HepG2 (cell line): ENCODE measurements at regions not wholly inside any gene's neighbourhood (a gene's known extent, or its start where the extent isn't known, plus 50 kb on each side); places are given as distances from the start of the nearest gene placed in this dataset.

ENCODE experiments used
- ATAC-seq: fragments of 200-7000 bp; cut with Tn5 transposase; 3 replicates; pipeline ENCODE4 v1.9.1; 2020; ENCODE audit warnings: mild to moderate bottlenecking, moderate library complexity
- BruUV-seq: library from RNA; stranded (reverse); fragments of 400-500 nt; replicated peaks from 2 replicates; lab custom pipeline; 2021; lab: Mats Ljungman, UMichigan
- CTCF ChIA-PET: fragments of 300-600 bp; formaldehyde crosslinking; extraction: SDS; loops from one replicate; lab custom pipeline; 2021; ENCODE audit warnings: low total read pairs, inconsistent platforms, low intra/inter-chr PET ratio; lab: Yijun Ruan, JAX
- POLR2A ChIA-PET: fragments of 350-600 bp; sonication (Branson Sonifier 250); formaldehyde crosslinking; loops from one replicate; lab custom pipeline; 2020; ENCODE audit warnings: antibody characterized with exemption, inconsistent platforms; lab: Yijun Ruan, JAX
- DNase-seq: peaks from one replicate; pipeline ENCODE4 v3.0.0-alpha.2; 2015; ENCODE audit warnings: low spot score
- FAIRE-seq: peaks from 3 replicates; lab custom pipeline; 2011; peaks lifted over from hg19 to GRCh38; lab: Jason Lieb, UNC
- H2AFZ ChIP-seq: one replicate; pipeline ENCODE4 v1.6.1; 2011; ENCODE audit warnings: low read length, inconsistent platforms
- H3K27ac ChIP-seq: fragments of 300-600 bp; 3 replicates; pipeline ENCODE4 v1.8.0; 2011; ENCODE audit warnings: mixed run types, mild to moderate bottlenecking, mixed read lengths, low read length, inconsistent platforms; ENCODE audit not compliant: insufficient read depth; ENCODE audit errors: extremely low read length
- H3K27me3 ChIP-seq, 2 experiments: fragments of 200-600 bp in 1 of 2; 2 replicates in 1 of 2; 3 replicates in 1 of 2; pipeline versions ENCODE4 v1.6.0 to v1.8.0; 2011; ENCODE audit warnings: low read length in 2 of 2, mild to moderate bottlenecking in 2 of 2, moderate library complexity in 2 of 2, inconsistent platforms in 1 of 2; ENCODE audit not compliant: insufficient read depth in 2 of 2, control insufficient read depth in 1 of 2
- H3K36me3 ChIP-seq, 2 experiments: fragments of 200-600 bp in 1 of 2; replicated peaks in 1 of 2; 2 replicates in 1 of 2; 3 replicates in 1 of 2; pipeline versions ENCODE4 v1.5.1 to v1.8.0; 2011; ENCODE audit warnings: low read length in 2 of 2, inconsistent platforms in 1 of 2; ENCODE audit not compliant: insufficient read depth in 2 of 2, control insufficient read depth in 1 of 2
- H3K4me1 ChIP-seq: 2 replicates; pipeline ENCODE4 v1.5.1; 2012; ENCODE audit warnings: low read length, inconsistent platforms; ENCODE audit not compliant: insufficient read depth
- H3K4me2 ChIP-seq: 2 replicates; pipeline ENCODE4 v1.6.0; 2011; ENCODE audit warnings: low read depth, low read length, inconsistent platforms
- H3K4me3 ChIP-seq, 3 experiments: fragments of 200-600 bp in 1 of 3; sonication (generic), shearing (Covaris generic) in 1 of 3; replicated peaks in 1 of 3; 2 replicates each; pipeline ENCODE4 v1.5.1; 2011 to 2016; ENCODE audit warnings: low read length in 3 of 3, inconsistent platforms in 2 of 3, low read depth in 2 of 3, mild to moderate bottlenecking in 2 of 3, control low read depth in 1 of 3, mixed read lengths in 1 of 3; ENCODE audit not compliant: insufficient read depth in 1 of 3
- H3K79me2 ChIP-seq: one replicate; pipeline ENCODE4 v1.6.1; 2011; ENCODE audit warnings: low read length, inconsistent platforms; ENCODE audit not compliant: insufficient read depth
- H3K9ac ChIP-seq: 2 replicates; pipeline ENCODE4 v1.6.0; 2011; ENCODE audit warnings: mild to moderate bottlenecking, low read depth, low read length, inconsistent platforms; ENCODE audit not compliant: insufficient read depth
- H3K9me3 ChIP-seq: 2 replicates; pipeline ENCODE4 v1.5.1; 2012; ENCODE audit warnings: mild to moderate bottlenecking, low read length
- H4K20me1 ChIP-seq: 2 replicates; pipeline ENCODE4 v1.6.0; 2011; ENCODE audit warnings: inconsistent platforms, mild to moderate bottlenecking, low read length, moderate library complexity; ENCODE audit not compliant: insufficient read depth
- CENPBD1 ChIP-seq: sonication (generic); formaldehyde crosslinking; IDR thresholded peaks from 2 replicates; pipeline ENCODE4 v1.8.0; 2022; ENCODE audit warnings: missing genetic modification reagents, low read depth, mild to moderate bottlenecking, borderline replicate concordance
- DMAP1 ChIP-seq: IDR thresholded peaks from 2 replicates; pipeline ENCODE4 v1.6.1; 2016
- EZH2 ChIP-seq: conservative IDR thresholded peaks from 2 replicates; pipeline ENCODE4 v1.6.1; 2012; ENCODE audit warnings: mild to moderate bottlenecking, low read depth, low read length, moderate library complexity
- FOXC1 ChIP-seq: sonication (generic); formaldehyde crosslinking; IDR thresholded peaks from 2 replicates; pipeline ENCODE4 v1.8.0; 2022; ENCODE audit warnings: mild to moderate bottlenecking, missing genetic modification reagents, borderline replicate concordance
- NFKB2 ChIP-seq: sonication (generic); formaldehyde crosslinking; IDR thresholded peaks from 2 replicates; pipeline ENCODE4 v1.4.0; 2020; ENCODE audit warnings: missing genetic modification reagents, borderline replicate concordance
- NR1H2 ChIP-seq: sonication (generic); formaldehyde crosslinking; IDR thresholded peaks from 2 replicates; pipeline ENCODE4 v1.8.1; 2022; ENCODE audit warnings: low read depth, missing genetic modification reagents, borderline replicate concordance
- NR2C2 ChIP-seq: sonication (generic); formaldehyde crosslinking; IDR thresholded peaks from 2 replicates; pipeline ENCODE4 v1.4.0; 2020; ENCODE audit warnings: missing genetic modification reagents, mild to moderate bottlenecking, moderate library complexity, borderline replicate concordance
- NR3C1 ChIP-seq: sonication (generic); formaldehyde crosslinking; IDR thresholded peaks from 2 replicates; pipeline ENCODE4 v1.4.0; 2020; ENCODE audit warnings: missing genetic modification reagents
- RARG ChIP-seq: sonication (generic); formaldehyde crosslinking; IDR thresholded peaks from 2 replicates; pipeline ENCODE4 v1.4.0; 2020; ENCODE audit warnings: low read depth, mild to moderate bottlenecking, missing genetic modification reagents
- SATB2 ChIP-seq: sonication (generic); formaldehyde crosslinking; IDR thresholded peaks from 2 replicates; pipeline ENCODE4 v1.5.0; 2020; ENCODE audit warnings: missing genetic modification reagents
- SP5 ChIP-seq: IDR thresholded peaks from 2 replicates; pipeline ENCODE4 v1.6.1; 2016; ENCODE audit warnings: low read depth, borderline replicate concordance
- TBP ChIP-seq: sonication (generic); formaldehyde crosslinking; IDR thresholded peaks from 2 replicates; pipeline ENCODE4 v1.5.0; 2020; ENCODE audit warnings: missing genetic modification reagents
- TCF12 ChIP-seq, 2 experiments: fragments of 450-650 bp in 1 of 2; sonication (generic) in 1 of 2; formaldehyde crosslinking in 1 of 2; IDR thresholded peaks; 2 replicates each; pipeline versions ENCODE4 v1.6.1 to v1.8.0; 2017 to 2022; ENCODE audit warnings: antibody characterized with exemption in 1 of 2, mild to moderate bottlenecking in 1 of 2, missing genetic modification reagents in 1 of 2, moderate library complexity in 1 of 2
- ZNF639 ChIP-seq: conservative IDR thresholded peaks from 2 replicates; pipeline ENCODE4 v1.6.1; 2018; ENCODE audit warnings: missing genetic modification reagents
- ZNF841 ChIP-seq: sonication (generic); formaldehyde crosslinking; IDR thresholded peaks from 2 replicates; pipeline ENCODE4 v1.8.1; 2023; ENCODE audit warnings: missing genetic modification reagents, borderline replicate concordance
- WGBS: methylation state at CpG from one replicate; pipeline ENCODE4 v1.1.6; 2017; ENCODE audit warnings: low lambda C conversion rate; 5-methylcytosine and 5-hydroxymethylcytosine counted together
- in situ Hi-C: cut with HindIII; loops from 2 replicates; pipeline ENCODE4 v1.10.0; 2017; ENCODE audit warnings: low pct_unique_long_range_greater_than_20kb; ENCODE audit not compliant: extremely low pct_ligation_motif_present
- intact Hi-C: fragments of 100-400 bp; cut with micrococcal nuclease; formaldehyde crosslinking; loops from one replicate; pipeline ENCODE4 v1.10.0; 2022; ENCODE audit not compliant: unreplicated experiment
- TF ChIP-seq, protein P1 (sequence below): sonication (generic); formaldehyde crosslinking; IDR thresholded peaks from 2 replicates; pipeline ENCODE4 v1.5.1; 2020; ENCODE audit warnings: missing genetic modification reagents, mild to moderate bottlenecking, borderline replicate concordance
- TF ChIP-seq, protein P2 (sequence below): sonication (generic); formaldehyde crosslinking; IDR thresholded peaks from 2 replicates; pipeline ENCODE4 v1.4.0; 2020; ENCODE audit warnings: missing genetic modification reagents; ENCODE audit errors: not compliant biosample characterization
- TF ChIP-seq, protein P3 (sequence below): IDR thresholded peaks from 2 replicates; pipeline ENCODE4 v1.6.1; 2016; ENCODE audit warnings: control low read depth

DNA sequence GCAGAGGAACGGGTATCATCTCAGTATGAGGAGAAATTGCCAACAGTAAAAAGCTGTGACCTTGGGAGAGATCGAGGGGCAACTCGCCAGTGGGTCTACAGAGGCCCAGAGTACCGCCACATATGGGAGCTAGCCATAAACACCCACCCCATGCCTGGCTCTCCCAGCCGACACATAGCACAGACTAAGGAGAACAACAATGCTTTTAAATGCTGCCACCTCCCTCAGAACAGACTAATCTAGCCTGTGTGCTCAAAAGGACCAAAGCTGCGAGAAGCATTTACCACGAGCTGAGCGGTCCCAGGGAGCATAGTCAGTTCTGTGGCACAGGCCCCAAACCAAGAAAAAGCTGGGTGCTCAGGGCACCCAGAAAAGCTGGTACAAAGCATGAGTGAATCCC, 73.3 kb downstream of the LSM5 start:
- Histone ChIP-seq H3K9me3 (no peaks in the 10 kb centered on the region), H2AFZ (no peak overlapping the region), H3K36me3 (no peaks in the 10 kb centered on the region), H3K27ac (no peak overlapping the region), H4K20me1 (no peaks in the 10 kb centered on the region), H3K4me1 (no peaks in the 10 kb centered on the region), H3K79me2 (no peaks in the 10 kb centered on the region), H3K4me2 (no peak overlapping the region), H3K4me3 (no peak overlapping the region), H3K9ac (no peak overlapping the region), H3K27me3 (no peaks in the 10 kb centered on the region)
- ChIA-PET CTCF (no interaction called here), POLR2A (no interaction called here)
- in situ Hi-C loops (no loop called here), intact Hi-C loops (no loop called here)
- 0% methylated on average over 8 of the region's 8 CpGs for whole genome bisulfite sequencing
- DNase-seq (no peak), FAIRE-seq (no peak), ATAC-seq (no peak)
- BruUV-seq, result no TSS peak
- TF ChIP-seq FOXC1 (CRISPR knock-in tag) (no peak), ZNF639 (CRISPR knock-in tag) (no peak), EZH2 (no peak), NFKB2 (CRISPR knock-in tag) (no peak), NR3C1 (CRISPR knock-in tag) (no peak), NR2C2 (CRISPR knock-in tag) (no peak), SATB2 (CRISPR knock-in tag) (no peak), NR1H2 (CRISPR knock-in tag) (no peak), RARG (CRISPR knock-in tag) (no peak), CENPBD1 (CRISPR knock-in tag) (no peak), SP5 (CRISPR knock-in tag) (no peak), TBP (CRISPR knock-in tag) (no peak), ZNF841 (no peak), TCF12 (IDR thresholded peaks at IDR 0.05) (no peak), TCF12 (CRISPR knock-in tag; IDR thresholded peaks at IDR 0.05) (no peak), DMAP1 (CRISPR knock-in tag) (no peak)
- TF ChIP-seq, protein P1, sequence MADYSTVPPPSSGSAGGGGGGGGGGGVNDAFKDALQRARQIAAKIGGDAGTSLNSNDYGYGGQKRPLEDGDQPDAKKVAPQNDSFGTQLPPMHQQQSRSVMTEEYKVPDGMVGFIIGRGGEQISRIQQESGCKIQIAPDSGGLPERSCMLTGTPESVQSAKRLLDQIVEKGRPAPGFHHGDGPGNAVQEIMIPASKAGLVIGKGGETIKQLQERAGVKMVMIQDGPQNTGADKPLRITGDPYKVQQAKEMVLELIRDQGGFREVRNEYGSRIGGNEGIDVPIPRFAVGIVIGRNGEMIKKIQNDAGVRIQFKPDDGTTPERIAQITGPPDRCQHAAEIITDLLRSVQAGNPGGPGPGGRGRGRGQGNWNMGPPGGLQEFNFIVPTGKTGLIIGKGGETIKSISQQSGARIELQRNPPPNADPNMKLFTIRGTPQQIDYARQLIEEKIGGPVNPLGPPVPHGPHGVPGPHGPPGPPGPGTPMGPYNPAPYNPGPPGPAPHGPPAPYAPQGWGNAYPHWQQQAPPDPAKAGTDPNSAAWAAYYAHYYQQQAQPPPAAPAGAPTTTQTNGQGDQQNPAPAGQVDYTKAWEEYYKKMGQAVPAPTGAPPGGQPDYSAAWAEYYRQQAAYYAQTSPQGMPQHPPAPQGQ (CRISPR knock-in tag), result no peak
- TF ChIP-seq, protein P2, sequence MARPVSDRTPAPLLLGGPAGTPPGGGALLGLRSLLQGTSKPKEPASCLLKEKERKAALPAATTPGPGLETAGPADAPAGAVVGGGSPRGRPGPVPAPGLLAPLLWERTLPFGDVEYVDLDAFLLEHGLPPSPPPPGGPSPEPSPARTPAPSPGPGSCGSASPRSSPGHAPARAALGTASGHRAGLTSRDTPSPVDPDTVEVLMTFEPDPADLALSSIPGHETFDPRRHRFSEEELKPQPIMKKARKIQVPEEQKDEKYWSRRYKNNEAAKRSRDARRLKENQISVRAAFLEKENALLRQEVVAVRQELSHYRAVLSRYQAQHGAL, result no peak
- TF ChIP-seq, protein P3, sequence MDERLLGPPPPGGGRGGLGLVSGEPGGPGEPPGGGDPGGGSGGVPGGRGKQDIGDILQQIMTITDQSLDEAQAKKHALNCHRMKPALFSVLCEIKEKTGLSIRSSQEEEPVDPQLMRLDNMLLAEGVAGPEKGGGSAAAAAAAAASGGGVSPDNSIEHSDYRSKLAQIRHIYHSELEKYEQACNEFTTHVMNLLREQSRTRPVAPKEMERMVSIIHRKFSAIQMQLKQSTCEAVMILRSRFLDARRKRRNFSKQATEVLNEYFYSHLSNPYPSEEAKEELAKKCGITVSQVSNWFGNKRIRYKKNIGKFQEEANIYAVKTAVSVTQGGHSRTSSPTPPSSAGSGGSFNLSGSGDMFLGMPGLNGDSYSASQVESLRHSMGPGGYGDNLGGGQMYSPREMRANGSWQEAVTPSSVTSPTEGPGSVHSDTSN, result no peak
